22Rv1 (cell line): ENCODE measurements at regions not wholly inside any gene's neighbourhood (a gene's known extent, or its start where the extent isn't known, plus 50 kb on each side); places are given as distances from the start of the nearest gene placed in this dataset.
A peak's percentile ranks its signal among the peaks of the same experiment; 100 is the strongest.
"Not testable (repeated sequence)": the region's sequence is repeated elsewhere in the genome, so short reads cannot be mapped to it uniquely, and the experiment has no call there.

Experiments used
- H3K27ac ChIP-seq: fragments of 450-650 bp; 2 replicates; pipeline ENCODE4 v1.5.1; 2017
- CTCF ChIP-seq: fragments of 450-650 bp; IDR thresholded peaks from 2 replicates; pipeline ENCODE4 v1.5.1; 2017; ENCODE audit warnings: mild to moderate bottlenecking
- ZFX ChIP-seq: fragments of 450-650 bp; IDR thresholded peaks from 2 replicates; pipeline ENCODE4 v1.6.1; 2017; ENCODE audit warnings: antibody characterized with exemption, borderline replicate concordance

GRCh38 chr10:128178302-128178958 lies 52.2 kb upstream of the MKI67 start:
- no peak overlapping the region for H3K27ac ChIP-seq
- TF ChIP-seq CTCF (peak; percentile 72), ZFX (no peak)

- TF ChIP-seq ZFX (no peak), CTCF (no peak)
- H3K27ac ChIP-seq = no peak overlapping the region
Observed at GRCh38 chr10:128180843-128181242, 54.6 kb upstream of the MKI67 start.

GRCh38 chr10:128185627-128186026 lies 59.4 kb upstream of the MKI67 start:
- H3K27ac ChIP-seq = no peak overlapping the region
- TF ChIP-seq ZFX (no peak), CTCF (no peak)

GRCh38 chr10:128186959-128187787 lies 61.0 kb upstream of the MKI67 start:
- no peak for TF ChIP-seq CTCF
- no peak overlapping the region for H3K27ac ChIP-seq

GRCh38 chr10:128187788-128188185 lies 61.6 kb upstream of the MKI67 start:
- no peak overlapping the region for H3K27ac ChIP-seq

GRCh38 chr10:128189176-128189575 lies 63.0 kb upstream of the MKI67 start:
- TF ChIP-seq CTCF (no peak), ZFX (no peak)
- H3K27ac ChIP-seq = no peak overlapping the region

More at GRCh38 chr10:128187788-128188185, 61.6 kb upstream of the MKI67 start:
- TF ChIP-seq ZFX (no peak), CTCF (no peak)

- no peak overlapping the region for H3K27ac ChIP-seq
- no peak for TF ChIP-seq ZFX
- no peak for TF ChIP-seq CTCF
Observed at GRCh38 chr10:128191847-128192246, 65.6 kb upstream of the MKI67 start.

GRCh38 chr10:128201826-128202225 lies 75.6 kb upstream of the MKI67 start:
- H3K27ac ChIP-seq = not testable (repeated sequence)
